ENCODE measurements at regions not wholly inside any gene's neighbourhood (a gene's known extent, or its start where the extent isn't known, plus 50 kb on each side); places are given as distances from the start of the nearest gene placed in this dataset.

GRCh38 chr1:58155418-58156123, 391.0 kb downstream of the OMA1 start:
- TF ChIP-seq EZH2phosphoT487 (IDR thresholded peaks at IDR 0.05), result no peak
- TF ChIP-seq, protein P1, sequence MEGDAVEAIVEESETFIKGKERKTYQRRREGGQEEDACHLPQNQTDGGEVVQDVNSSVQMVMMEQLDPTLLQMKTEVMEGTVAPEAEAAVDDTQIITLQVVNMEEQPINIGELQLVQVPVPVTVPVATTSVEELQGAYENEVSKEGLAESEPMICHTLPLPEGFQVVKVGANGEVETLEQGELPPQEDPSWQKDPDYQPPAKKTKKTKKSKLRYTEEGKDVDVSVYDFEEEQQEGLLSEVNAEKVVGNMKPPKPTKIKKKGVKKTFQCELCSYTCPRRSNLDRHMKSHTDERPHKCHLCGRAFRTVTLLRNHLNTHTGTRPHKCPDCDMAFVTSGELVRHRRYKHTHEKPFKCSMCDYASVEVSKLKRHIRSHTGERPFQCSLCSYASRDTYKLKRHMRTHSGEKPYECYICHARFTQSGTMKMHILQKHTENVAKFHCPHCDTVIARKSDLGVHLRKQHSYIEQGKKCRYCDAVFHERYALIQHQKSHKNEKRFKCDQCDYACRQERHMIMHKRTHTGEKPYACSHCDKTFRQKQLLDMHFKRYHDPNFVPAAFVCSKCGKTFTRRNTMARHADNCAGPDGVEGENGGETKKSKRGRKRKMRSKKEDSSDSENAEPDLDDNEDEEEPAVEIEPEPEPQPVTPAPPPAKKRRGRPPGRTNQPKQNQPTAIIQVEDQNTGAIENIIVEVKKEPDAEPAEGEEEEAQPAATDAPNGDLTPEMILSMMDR (IDR thresholded peaks at IDR 0.05), result peak; percentile 86
- TF ChIP-seq EZH2 (IDR thresholded peaks at IDR 0.05), result no peak

All from neural progenitor cell (in vitro differentiated cells).